AG04450 (cell line): ENCODE measurements at regions not wholly inside any gene's neighbourhood (a gene's known extent, or its start where the extent isn't known, plus 50 kb on each side); places are given as distances from the start of the nearest gene placed in this dataset.

Experiments used
- CTCF ChIA-PET: fragments of 300-600, 350-600 bp; formaldehyde crosslinking; extraction: SDS; loops from one replicate; lab custom pipeline; 2022; ENCODE audit warnings: antibody characterized with exemption, inconsistent platforms; lab: Charles Lee
- POLR2A ChIA-PET: fragments of 350-600 bp; formaldehyde crosslinking; extraction: SDS; loops from one replicate; lab custom pipeline; 2021; ENCODE audit warnings: antibody characterized with exemption, inconsistent platforms; lab: Yijun Ruan, JAX
- DNase-seq: peaks from one replicate; pipeline ENCODE4 v3.0.0-alpha.2; 2011; ENCODE audit warnings: low read depth, low spot score
- H3K27ac ChIP-seq: one replicate; pipeline ENCODE4 v1.5.1; 2012; ENCODE audit warnings: low read depth, low read length, control low read depth
- H3K27me3 ChIP-seq: one replicate; pipeline ENCODE4 v1.6.0; 2012; ENCODE audit warnings: low read length; ENCODE audit not compliant: control insufficient read depth, insufficient read depth
- H3K4me3 ChIP-seq: 2 replicates; pipeline ENCODE4 v1.5.1; 2011; ENCODE audit warnings: mild to moderate bottlenecking, low read depth, low read length, control low read depth
- H3K9me3 ChIP-seq: 2 replicates; pipeline ENCODE4 v1.5.1; 2012; ENCODE audit warnings: low read length; ENCODE audit not compliant: control insufficient read depth, insufficient read depth
- TF ChIP-seq, protein P1 (sequence below): IDR thresholded peaks from 2 replicates; pipeline ENCODE4 v1.5.1; 2011; ENCODE audit warnings: low read depth, low read length, control low read depth, inconsistent platforms

DNA sequence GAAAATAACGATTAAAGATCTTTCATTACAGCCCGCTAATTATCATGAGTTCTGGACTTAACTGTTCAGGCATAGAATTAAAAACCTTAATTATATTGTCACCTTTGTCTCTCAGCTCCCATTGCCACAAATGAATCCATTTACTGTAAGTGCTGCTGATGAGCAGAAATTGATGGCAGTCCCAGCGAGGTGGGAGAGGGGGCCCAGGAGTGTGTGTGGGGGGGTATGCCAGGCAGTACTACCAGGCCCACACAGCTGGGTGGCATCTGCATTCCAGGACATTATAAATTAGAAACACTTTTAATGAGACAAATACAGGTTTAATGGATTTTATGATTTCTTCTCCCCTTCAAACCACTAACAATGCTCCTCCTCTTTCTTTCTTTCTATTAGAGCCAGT, 196.0 kb downstream of the MELK start:
- TF ChIP-seq, protein P1, sequence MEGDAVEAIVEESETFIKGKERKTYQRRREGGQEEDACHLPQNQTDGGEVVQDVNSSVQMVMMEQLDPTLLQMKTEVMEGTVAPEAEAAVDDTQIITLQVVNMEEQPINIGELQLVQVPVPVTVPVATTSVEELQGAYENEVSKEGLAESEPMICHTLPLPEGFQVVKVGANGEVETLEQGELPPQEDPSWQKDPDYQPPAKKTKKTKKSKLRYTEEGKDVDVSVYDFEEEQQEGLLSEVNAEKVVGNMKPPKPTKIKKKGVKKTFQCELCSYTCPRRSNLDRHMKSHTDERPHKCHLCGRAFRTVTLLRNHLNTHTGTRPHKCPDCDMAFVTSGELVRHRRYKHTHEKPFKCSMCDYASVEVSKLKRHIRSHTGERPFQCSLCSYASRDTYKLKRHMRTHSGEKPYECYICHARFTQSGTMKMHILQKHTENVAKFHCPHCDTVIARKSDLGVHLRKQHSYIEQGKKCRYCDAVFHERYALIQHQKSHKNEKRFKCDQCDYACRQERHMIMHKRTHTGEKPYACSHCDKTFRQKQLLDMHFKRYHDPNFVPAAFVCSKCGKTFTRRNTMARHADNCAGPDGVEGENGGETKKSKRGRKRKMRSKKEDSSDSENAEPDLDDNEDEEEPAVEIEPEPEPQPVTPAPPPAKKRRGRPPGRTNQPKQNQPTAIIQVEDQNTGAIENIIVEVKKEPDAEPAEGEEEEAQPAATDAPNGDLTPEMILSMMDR, result no peak
- Histone ChIP-seq H3K27me3 (peaks cover 16% of the 10 kb centered on the region), H3K9me3 (peaks cover 20% of the 10 kb centered on the region), H3K4me3 (no peak overlapping the region), H3K27ac (no peak overlapping the region)
- ChIA-PET CTCF (no interaction called here), POLR2A (no interaction called here)
- no peak for DNase-seq

DNA sequence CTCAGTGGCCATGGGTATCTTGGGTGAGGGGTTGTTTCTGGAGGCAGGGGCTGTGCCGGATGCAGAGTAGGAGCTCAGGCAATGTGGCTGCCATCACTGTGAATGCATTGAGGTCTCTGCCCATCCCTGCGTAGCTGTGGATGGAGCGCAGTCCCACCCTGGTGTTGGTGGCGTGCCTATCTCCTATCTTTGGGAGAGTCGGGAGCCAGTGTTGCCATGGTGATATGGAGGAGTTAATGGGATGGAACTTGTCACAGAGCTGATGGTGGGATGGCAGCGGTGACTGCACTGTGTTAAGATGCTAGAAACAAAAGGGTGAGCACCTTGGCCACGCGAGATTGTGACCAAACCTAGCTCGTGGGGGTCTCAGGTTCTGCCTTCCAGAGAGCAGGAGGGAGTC, 197.3 kb downstream of the MELK start:
- H3K27me3 ChIP-seq, result peaks cover 16% of the 10 kb centered on the region
- DNase-seq, result no peak
- POLR2A ChIA-PET, result no interaction called here
- CTCF ChIA-PET, result no interaction called here
- peaks cover 10% of the 10 kb centered on the region for H3K9me3 ChIP-seq
- no peak overlapping the region for H3K4me3 ChIP-seq
- H3K27ac ChIP-seq, result no peak overlapping the region
- TF ChIP-seq, protein P1, result no peak

DNA sequence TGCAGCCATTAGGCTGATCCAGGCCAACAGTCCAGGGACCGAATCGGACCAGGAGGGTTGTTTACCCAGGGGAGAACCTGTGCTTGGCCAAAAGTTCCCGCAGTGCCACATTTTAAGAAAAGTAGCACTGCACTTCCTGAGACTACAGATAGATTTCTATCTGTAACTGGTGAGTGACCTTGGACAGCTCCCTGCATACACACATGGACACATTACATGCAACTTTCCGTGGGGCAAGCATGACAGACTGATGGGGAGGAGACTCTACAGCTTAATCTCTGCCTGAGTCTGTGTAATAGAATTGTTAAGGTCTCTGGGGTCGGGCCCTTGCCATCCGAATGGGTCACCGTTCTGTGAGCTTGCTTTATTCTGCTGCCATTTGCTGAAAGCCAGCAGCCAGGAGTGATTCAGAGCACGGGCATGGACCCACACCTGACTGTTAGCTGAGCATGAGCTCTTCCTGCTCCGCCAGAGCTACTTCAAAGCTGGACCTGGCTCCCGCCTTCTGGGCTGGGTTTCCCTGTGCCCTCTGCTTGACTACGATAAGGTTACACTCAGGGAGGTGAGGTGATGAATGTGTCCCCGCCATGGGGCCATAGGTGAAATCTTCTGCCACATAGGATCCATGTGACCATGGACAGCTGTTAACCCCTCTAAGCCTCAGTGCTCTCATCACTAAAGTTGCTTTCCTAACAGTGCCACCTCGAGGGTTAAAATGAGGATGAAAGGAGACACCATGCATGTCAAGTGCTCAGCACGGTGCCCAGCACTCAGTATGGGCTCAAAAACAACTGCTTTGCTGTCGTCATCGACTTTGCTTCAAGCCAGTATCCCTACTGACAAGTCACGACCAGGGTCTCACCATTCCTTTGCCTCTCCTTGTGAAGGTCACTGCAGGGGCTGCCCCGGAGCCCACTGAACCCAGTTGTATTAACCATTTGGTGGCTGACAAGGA, 200.0 kb downstream of the MELK start:
- no peak for DNase-seq
- ChIA-PET CTCF (no interaction called here), POLR2A (no interaction called here)
- Histone ChIP-seq H3K27ac (no peak overlapping the region), H3K27me3 (peaks cover 13% of the 10 kb centered on the region), H3K9me3 (no peaks in the 10 kb centered on the region), H3K4me3 (no peak overlapping the region)
- TF ChIP-seq, protein P1, result no peak

DNA sequence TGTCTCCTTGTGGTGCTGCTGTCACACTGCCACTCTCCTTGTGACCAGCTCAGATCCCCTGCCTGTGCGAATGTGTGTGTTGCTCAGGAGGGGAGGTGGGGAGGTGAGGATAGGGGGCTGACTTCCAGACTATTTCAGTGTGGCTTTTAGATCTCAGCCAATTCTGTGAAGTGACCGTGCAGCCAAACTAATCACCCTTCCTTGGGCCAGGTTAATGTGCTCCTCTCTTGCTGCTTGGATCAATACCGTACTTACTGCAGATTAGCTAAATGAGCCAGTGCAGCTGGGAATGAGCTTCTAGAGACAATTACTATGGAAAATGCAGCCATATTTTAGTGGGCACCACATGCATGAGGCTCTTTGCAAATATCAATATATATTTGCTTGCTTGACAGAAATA, 206.0 kb downstream of the MELK start:
- Histone ChIP-seq H3K27ac (no peak overlapping the region), H3K27me3 (peaks cover 23% of the 10 kb centered on the region), H3K9me3 (no peaks in the 10 kb centered on the region), H3K4me3 (no peak overlapping the region)
- POLR2A ChIA-PET, result no interaction called here
- TF ChIP-seq, protein P1, result no peak
- DNase-seq, result no peak
- CTCF ChIA-PET, result no interaction called here

DNA sequence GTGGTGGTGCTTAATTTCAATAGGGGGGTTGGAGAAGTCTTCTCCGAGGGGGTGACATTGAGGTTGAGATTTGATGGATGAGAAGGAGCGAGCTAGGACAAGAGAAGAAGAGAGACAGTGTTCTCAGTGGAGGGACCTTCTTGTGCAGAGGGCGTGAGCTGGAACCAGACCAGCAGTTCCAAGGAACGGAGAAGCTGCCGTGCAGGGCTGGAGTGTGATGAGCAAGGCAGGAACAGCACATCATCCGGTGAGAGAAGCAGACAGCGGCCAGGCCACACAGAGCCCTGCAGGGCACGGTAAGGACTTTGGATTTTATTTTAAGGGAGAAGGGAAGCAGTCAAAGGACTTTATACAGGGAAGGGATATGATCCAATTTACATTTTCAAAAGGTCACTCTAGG, 206.9 kb downstream of the MELK start:
- ChIA-PET CTCF (no interaction called here), POLR2A (no interaction called here)
- H3K27me3 ChIP-seq, result peaks cover 23% of the 10 kb centered on the region
- no peak overlapping the region for H3K27ac ChIP-seq
- no peak overlapping the region for H3K4me3 ChIP-seq
- TF ChIP-seq, protein P1, result no peak
- DNase-seq, result no peak
- H3K9me3 ChIP-seq, result no peaks in the 10 kb centered on the region
